Fibroblast of mammary gland (primary cell): ENCODE measurements at regions not wholly inside any gene's neighbourhood (a gene's known extent, or its start where the extent isn't known, plus 50 kb on each side); places are given as distances from the start of the nearest gene placed in this dataset.

Source experiments
- DNase-seq: peaks from one replicate; pipeline ENCODE4 v3.0.0-alpha.2; 2010; ENCODE audit warnings: low read depth
- H3K4me3 ChIP-seq: 2 replicates; pipeline ENCODE4 v1.5.1; 2011; ENCODE audit warnings: low read depth, mild to moderate bottlenecking, low read length, moderate library complexity; ENCODE audit not compliant: control insufficient read depth
- CTCF ChIP-seq: conservative IDR thresholded peaks from 2 replicates; pipeline ENCODE4 v1.5.1; 2011; ENCODE audit warnings: low read depth, low read length, inconsistent platforms; ENCODE audit not compliant: control insufficient read depth, insufficient read depth

DNA sequence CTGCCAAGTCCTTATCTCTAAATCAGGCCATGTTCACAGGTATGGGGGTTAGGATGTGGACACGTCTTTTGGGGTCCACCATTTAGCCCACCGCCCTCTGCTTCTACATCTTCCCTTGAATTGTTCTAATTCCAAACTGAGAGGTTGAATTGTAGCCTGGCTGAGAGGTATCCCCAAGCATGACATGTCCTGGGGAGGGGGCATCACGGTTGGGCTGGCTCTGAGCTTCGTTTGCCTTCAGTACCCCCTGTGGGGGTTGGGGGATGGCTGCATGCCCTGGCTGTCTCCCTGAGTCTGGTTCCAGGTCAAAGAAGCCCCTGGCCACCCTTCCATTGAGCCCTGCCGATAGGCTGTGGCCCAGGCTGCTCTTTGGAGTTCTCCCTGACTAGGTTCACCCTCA is 204.6 kb downstream of the GLRX3 start:
- TF ChIP-seq CTCF = no peak
- DNase-seq = no peak
- no peak overlapping the region for H3K4me3 ChIP-seq

DNA sequence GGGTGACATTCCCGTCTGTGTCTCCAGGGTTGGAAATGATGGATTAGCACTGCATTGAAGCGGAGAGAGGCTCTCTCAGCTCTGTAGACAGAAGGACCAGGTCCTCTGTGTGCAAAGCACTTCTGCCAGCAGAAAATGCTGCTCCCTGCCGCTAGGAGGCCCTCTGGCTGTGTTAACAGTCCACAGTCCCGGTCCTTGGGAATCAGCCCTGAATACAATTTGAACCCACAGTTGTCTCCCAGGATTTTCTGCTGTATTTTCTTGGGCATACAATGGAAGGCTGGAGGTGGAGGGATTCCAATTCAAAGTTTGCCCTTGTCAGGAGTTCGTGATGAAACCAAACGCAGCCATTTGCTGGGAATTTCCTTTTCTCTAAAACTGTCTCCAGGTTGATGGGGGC is 205.2 kb downstream of the GLRX3 start:
- H3K4me3 ChIP-seq = no peak overlapping the region
- no peak for DNase-seq
- no peak for TF ChIP-seq CTCF

DNA sequence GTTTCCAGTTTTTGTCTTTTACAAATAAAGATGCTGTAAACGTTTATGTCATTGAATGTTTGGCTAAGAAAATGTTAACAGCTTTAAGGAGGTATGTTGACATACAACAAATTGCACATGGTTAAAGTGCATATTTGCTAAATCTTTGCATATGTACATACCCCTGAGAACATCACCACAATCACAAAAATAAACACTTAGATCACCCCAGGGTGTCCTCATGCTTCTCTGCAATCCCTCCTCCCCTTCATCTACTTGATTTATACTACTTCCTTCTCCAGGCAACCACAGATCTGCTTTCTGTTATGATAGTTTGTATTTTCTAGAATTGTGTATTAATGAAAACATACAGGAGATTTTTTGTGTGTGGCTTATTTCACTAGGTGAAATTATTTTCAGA is 209.5 kb downstream of the GLRX3 start:
- DNase-seq = no peak
- no peak overlapping the region for H3K4me3 ChIP-seq
- TF ChIP-seq CTCF = no peak

DNA sequence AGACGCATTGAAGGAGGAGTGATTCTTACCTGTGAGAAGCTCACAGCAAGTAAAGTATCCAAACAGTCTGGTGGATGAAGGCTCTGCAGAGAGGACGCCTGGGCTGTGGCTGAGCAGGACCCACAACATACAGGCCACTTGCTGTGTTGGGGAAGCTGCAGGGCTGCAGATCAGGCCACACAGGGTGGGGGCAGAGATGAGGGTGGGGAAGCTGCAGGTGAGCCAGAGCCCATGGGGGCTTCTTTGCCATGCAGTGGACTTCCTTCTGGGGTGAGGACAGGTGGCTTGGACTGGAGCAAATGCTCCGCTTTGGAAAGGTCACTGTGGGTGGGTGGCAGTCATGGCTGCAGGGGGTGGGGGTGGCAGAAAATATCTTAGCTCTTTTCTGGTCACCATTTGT is 214.8 kb downstream of the GLRX3 start:
- TF ChIP-seq CTCF = no peak

DNA sequence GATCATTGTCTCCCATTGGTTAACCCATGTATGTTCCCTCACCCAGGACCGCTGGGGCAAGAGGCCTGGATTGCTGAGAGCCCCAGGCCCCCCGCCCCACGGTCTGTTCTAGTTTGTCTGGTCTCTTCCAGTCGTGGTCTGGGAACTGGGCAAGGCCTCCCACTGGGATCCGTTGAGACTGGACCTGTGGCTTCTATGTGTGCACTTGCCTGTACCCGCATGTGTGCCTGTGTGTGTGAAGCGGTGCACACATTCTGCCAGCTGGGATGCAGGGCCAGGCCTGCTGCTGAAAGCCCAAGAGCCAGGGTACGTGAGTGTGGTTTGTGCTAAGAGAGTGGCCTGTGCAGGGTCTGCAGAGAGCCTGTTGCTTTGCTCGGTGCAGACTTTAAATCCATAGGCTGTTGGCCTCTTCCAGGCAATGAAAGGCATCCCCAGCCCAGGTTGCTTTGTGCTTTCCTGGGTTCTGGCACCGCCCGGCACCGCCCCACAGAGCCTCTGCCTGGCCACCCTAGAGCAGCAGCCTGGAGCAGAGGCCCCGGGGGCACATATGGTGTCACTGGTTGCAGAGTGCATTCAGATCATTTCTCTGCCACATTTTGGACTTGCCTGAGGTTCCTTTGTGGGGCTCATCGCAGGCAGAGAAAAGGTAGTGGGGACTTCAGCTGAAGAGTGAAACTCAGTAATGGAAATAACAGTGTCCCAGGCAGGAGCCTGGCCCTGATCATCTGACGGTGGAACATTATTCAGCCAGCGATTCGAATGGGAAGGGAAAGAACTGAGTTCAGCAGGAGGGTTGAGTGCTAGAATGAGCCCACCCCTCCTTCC is 215.5 kb downstream of the GLRX3 start:
- no peak for DNase-seq
- TF ChIP-seq CTCF = no peak
- H3K4me3 ChIP-seq = no peak overlapping the region

More for the DNA sequence above, 214.8 kb downstream of the GLRX3 start:
- DNase-seq = no peak
- H3K4me3 ChIP-seq = no peak overlapping the region

DNA sequence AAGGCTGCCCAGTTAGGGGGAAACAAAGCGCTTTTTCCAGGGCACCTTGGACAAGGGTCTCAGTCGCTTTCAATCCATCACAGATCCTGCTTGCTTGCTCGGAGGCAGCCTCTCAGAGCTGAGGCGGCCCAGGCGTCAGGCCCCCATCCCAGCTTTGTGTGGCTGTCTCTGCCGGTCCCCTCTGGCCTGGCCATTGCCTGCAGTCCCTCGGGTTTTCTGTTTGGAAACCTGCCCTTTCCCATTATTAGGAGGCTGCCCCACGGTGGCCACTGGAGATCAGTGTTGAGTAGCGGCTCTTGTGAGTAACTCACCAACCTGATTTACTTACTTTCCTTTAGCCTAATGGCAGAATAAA is 216.1 kb downstream of the GLRX3 start:
- no peak overlapping the region for H3K4me3 ChIP-seq
- no peak for DNase-seq
- no peak for TF ChIP-seq CTCF
